PC-9 (cell line): ENCODE measurements at regions not wholly inside any gene's neighbourhood (a gene's known extent, or its start where the extent isn't known, plus 50 kb on each side); places are given as distances from the start of the nearest gene placed in this dataset.

Source experiments
- CTCF ChIP-seq: fragments of 200-600 bp; sonication (generic); conservative IDR thresholded peaks from 2 replicates; pipeline ENCODE4 v1.6.1; 2017; ENCODE audit warnings: mixed run types, antibody characterized with exemption, mild to moderate bottlenecking, moderate library complexity
- EZH2 ChIP-seq: fragments of 200-600 bp; sonication (generic); IDR thresholded peaks from 2 replicates; pipeline ENCODE4 v1.8.0; 2017; ENCODE audit warnings: antibody characterized with exemption, low read depth

GRCh38 chr3:43892526-43892925, 201.8 kb downstream of the ABHD5 start:
- TF ChIP-seq CTCF: no peak
- no peak for TF ChIP-seq EZH2
